ENCODE measurements at regions not wholly inside any gene's neighbourhood (a gene's known extent, or its start where the extent isn't known, plus 50 kb on each side); places are given as distances from the start of the nearest gene placed in this dataset.

DNA sequence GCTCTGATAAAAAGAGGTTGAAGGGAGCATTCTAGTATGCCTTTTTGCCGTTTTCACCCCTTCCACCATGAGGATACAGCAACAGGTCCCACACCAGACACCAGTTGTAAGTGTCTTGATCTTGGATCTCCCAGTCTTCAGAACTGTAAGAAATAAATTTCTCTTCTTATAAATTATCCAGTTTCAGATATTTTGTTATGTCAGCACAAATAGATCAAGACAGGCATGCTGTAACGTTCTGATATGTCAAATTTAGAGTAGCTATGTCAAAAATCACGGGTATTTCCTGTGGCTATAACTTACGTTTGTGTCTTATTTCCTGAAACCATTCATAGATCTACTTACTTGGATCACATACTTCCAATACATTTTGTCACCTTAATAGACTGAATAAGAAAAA is 55.9 kb upstream of the CD83 start:
- TF ChIP-seq, protein P1, sequence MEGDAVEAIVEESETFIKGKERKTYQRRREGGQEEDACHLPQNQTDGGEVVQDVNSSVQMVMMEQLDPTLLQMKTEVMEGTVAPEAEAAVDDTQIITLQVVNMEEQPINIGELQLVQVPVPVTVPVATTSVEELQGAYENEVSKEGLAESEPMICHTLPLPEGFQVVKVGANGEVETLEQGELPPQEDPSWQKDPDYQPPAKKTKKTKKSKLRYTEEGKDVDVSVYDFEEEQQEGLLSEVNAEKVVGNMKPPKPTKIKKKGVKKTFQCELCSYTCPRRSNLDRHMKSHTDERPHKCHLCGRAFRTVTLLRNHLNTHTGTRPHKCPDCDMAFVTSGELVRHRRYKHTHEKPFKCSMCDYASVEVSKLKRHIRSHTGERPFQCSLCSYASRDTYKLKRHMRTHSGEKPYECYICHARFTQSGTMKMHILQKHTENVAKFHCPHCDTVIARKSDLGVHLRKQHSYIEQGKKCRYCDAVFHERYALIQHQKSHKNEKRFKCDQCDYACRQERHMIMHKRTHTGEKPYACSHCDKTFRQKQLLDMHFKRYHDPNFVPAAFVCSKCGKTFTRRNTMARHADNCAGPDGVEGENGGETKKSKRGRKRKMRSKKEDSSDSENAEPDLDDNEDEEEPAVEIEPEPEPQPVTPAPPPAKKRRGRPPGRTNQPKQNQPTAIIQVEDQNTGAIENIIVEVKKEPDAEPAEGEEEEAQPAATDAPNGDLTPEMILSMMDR (IDR thresholded peaks at IDR 0.05) = no peak
- TF ChIP-seq TAF1 (IDR thresholded peaks at IDR 0.05; ENCODE audit: borderline replicate concordance, low read depth, low read length) (no peak), GABPA (IDR thresholded peaks at IDR 0.05; ENCODE audit: low read depth) (no peak), FOXJ3 (CRISPR knock-in tag; IDR thresholded peaks at IDR 0.05) (no peak), FOXM1 (IDR thresholded peaks at IDR 0.05; ENCODE audit: low read depth) (no peak)
